DMS53 (cell line): ENCODE measurements at regions not wholly inside any gene's neighbourhood (a gene's known extent, or its start where the extent isn't known, plus 50 kb on each side); places are given as distances from the start of the nearest gene placed in this dataset.

Source experiments
- DNase-seq: peaks from one replicate; lab custom pipeline; 2025; lab: John Stamatoyannopoulos, UW

- DNase-seq, result no peak
Observed at GRCh38 chr1:187236676-187237075, 407.9 kb downstream of the PLA2G4A start.

- no peak for DNase-seq
Observed at GRCh38 chr1:187237542-187237941, 408.8 kb downstream of the PLA2G4A start.

GRCh38 chr1:187241971-187242370, 413.2 kb downstream of the PLA2G4A start:
- DNase-seq, result no peak

- peak; percentile 36 for DNase-seq
Observed at GRCh38 chr1:187244623-187245022, 415.9 kb downstream of the PLA2G4A start.

- DNase-seq, result no peak
Observed at GRCh38 chr1:187245201-187245600, 416.5 kb downstream of the PLA2G4A start.

- no peak for DNase-seq
Observed at GRCh38 chr1:187249196-187249595, 420.4 kb downstream of the PLA2G4A start.

- DNase-seq, result no peak
Observed at GRCh38 chr1:187252923-187253322, 424.2 kb downstream of the PLA2G4A start.

GRCh38 chr1:187257476-187257875, 428.7 kb downstream of the PLA2G4A start:
- no peak for DNase-seq

GRCh38 chr1:187261637-187262036, 432.9 kb downstream of the PLA2G4A start:
- no peak for DNase-seq

GRCh38 chr1:187262731-187263130, 434.0 kb downstream of the PLA2G4A start:
- no peak for DNase-seq

GRCh38 chr1:187264995-187265602, 436.4 kb downstream of the PLA2G4A start:
- peak; percentile 81 for DNase-seq

GRCh38 chr1:187266051-187266450, 437.3 kb downstream of the PLA2G4A start:
- no peak for DNase-seq

- DNase-seq, result no peak
Observed at GRCh38 chr1:187267827-187268226, 439.1 kb downstream of the PLA2G4A start.

GRCh38 chr1:187270256-187270655, 441.5 kb downstream of the PLA2G4A start:
- DNase-seq, result no peak

- DNase-seq, result peak; percentile 44
Observed at GRCh38 chr1:187275346-187275745, 446.6 kb downstream of the PLA2G4A start.

- no peak for DNase-seq
Observed at GRCh38 chr1:187275985-187276575, 447.3 kb downstream of the PLA2G4A start.

GRCh38 chr1:187276677-187277076, 447.9 kb downstream of the PLA2G4A start:
- no peak for DNase-seq

GRCh38 chr1:187280031-187280430, 451.3 kb downstream of the PLA2G4A start:
- DNase-seq, result no peak

GRCh38 chr1:187281085-187281484, 452.3 kb downstream of the PLA2G4A start:
- DNase-seq, result no peak

- DNase-seq, result no peak
Observed at GRCh38 chr1:187283984-187284383, 455.2 kb downstream of the PLA2G4A start.

- no peak for DNase-seq
Observed at GRCh38 chr1:187294421-187295201, 465.9 kb downstream of the PLA2G4A start.

GRCh38 chr1:187300081-187300480, 471.3 kb downstream of the PLA2G4A start:
- DNase-seq, result no peak

- DNase-seq, result no peak
Observed at GRCh38 chr1:187306710-187307415, 478.1 kb downstream of the PLA2G4A start.
